ENCODE measurements at regions not wholly inside any gene's neighbourhood (a gene's known extent, or its start where the extent isn't known, plus 50 kb on each side); places are given as distances from the start of the nearest gene placed in this dataset.
"Not testable (repeated sequence)": the region's sequence is repeated elsewhere in the genome, so short reads cannot be mapped to it uniquely, and the experiment has no call there.

GRCh38 chr4:128450326-128451120 is 162.9 kb upstream of the PGRMC2 start:
- peak overlapping the region; percentile 78 for H3K27ac ChIP-seq
- no peak for DNase-seq
- no peak for ATAC-seq
- 66 to 86% (median 80%) methylated on average over 5 of the region's 5 CpGs for WGBS, 3 donors
- no peaks in the 10 kb centered on the region for H3K36me3 ChIP-seq (ENCODE audit: insufficient read depth in 1 of 2, low read depth in 1 of 2)
- peaks cover 35% of the 10 kb centered on the region for H3K4me1 ChIP-seq
- H3K4me3 ChIP-seq: no peak overlapping the region
- no peaks in the 10 kb centered on the region for H3K27me3 ChIP-seq (ENCODE audit: insufficient read depth in 3 of 3, low read length in 2 of 3)
- intact Hi-C loops (cut with DNase I): loop anchor here (5.0 to 10.0 kb wide), 6 partner anchors 102 to 414 kb away; no protein-coding TSS in a partner anchor
- no peaks in the 10 kb centered on the region for H3K9me3 ChIP-seq
- no peak for TF ChIP-seq CTCF (IDR thresholded peaks at IDR 0.05)

- H3K4me1 ChIP-seq: peaks cover 29% of the 10 kb centered on the region
- ATAC-seq (no peak), DNase-seq (no peak)
- TF ChIP-seq CTCF (IDR thresholded peaks at IDR 0.05): no peak
- intact Hi-C loops (cut with DNase I): no loop called here
- H3K27ac ChIP-seq: no peak overlapping the region
- no peaks in the 10 kb centered on the region for H3K36me3 ChIP-seq (ENCODE audit: insufficient read depth in 1 of 2, low read depth in 1 of 2)
- WGBS, 3 donors: 67 to 76% (median 74%) methylated on average over 1 of the region's 1 CpG
- peaks cover 7% of the 10 kb centered on the region for H3K9me3 ChIP-seq
- no peak overlapping the region for H3K4me3 ChIP-seq
- H3K27me3 ChIP-seq (ENCODE audit: insufficient read depth in 3 of 3, low read length in 2 of 3): no peaks in the 10 kb centered on the region
Measured at GRCh38 chr4:128449251-128449650, 161.6 kb upstream of the PGRMC2 start.

GRCh38 chr4:128444544-128445302 is 157.1 kb upstream of the PGRMC2 start:
- intact Hi-C loops (cut with DNase I): no loop called here
- H3K27me3 ChIP-seq (ENCODE audit: insufficient read depth in 3 of 3, low read length in 2 of 3): no peaks in the 10 kb centered on the region
- no peak overlapping the region for H3K27ac ChIP-seq
- no peak overlapping the region for H3K4me3 ChIP-seq
- DNase-seq: no peak
- no peaks in the 10 kb centered on the region for H3K36me3 ChIP-seq (ENCODE audit: insufficient read depth in 1 of 2, low read depth in 1 of 2)
- no peaks in the 10 kb centered on the region for H3K4me1 ChIP-seq
- peaks cover 9% of the 10 kb centered on the region for H3K9me3 ChIP-seq
- 95 to 99% (median 95%) methylated on average over 3 of the region's 3 CpGs for WGBS, 3 donors
- ATAC-seq: no peak
- no peak for TF ChIP-seq CTCF (IDR thresholded peaks at IDR 0.05)

GRCh38 chr4:128440923-128441322 is 153.3 kb upstream of the PGRMC2 start:
- intact Hi-C loops (cut with DNase I): no loop called here
- DNase-seq: no peak

GRCh38 chr4:128437023-128437422 is 149.4 kb upstream of the PGRMC2 start:
- H3K27ac ChIP-seq; ATAC-seq; intact Hi-C loops (cut with DNase I); H3K4me1 ChIP-seq; DNase-seq; H3K9me3 ChIP-seq; H3K4me3 ChIP-seq; H3K27me3 ChIP-seq (ENCODE audit: insufficient read depth in 3 of 3, low read length in 2 of 3); H3K36me3 ChIP-seq (ENCODE audit: insufficient read depth in 1 of 2, low read depth in 1 of 2): not testable (repeated sequence)
- WGBS, 3 donors: 93 to 95% (median 94%) methylated on average over 8 of the region's 8 CpGs

More at GRCh38 chr4:128440923-128441322, 153.3 kb upstream of the PGRMC2 start:
- no peak for TF ChIP-seq CTCF (IDR thresholded peaks at IDR 0.05)
- no peaks in the 10 kb centered on the region for H3K27me3 ChIP-seq (ENCODE audit: insufficient read depth in 3 of 3, low read length in 2 of 3)
- H3K36me3 ChIP-seq (ENCODE audit: insufficient read depth in 1 of 2, low read depth in 1 of 2): no peaks in the 10 kb centered on the region
- no peaks in the 10 kb centered on the region for H3K4me1 ChIP-seq
- peaks cover 16% of the 10 kb centered on the region for H3K9me3 ChIP-seq
- no peak overlapping the region for H3K4me3 ChIP-seq
- no peak for ATAC-seq
- H3K27ac ChIP-seq: no peak overlapping the region
- WGBS, 3 donors: 85 to 93% (median 86%) methylated on average over 4 of the region's 4 CpGs

GRCh38 chr4:128429023-128429613 is 141.5 kb upstream of the PGRMC2 start:
- not testable (repeated sequence) for H3K9me3 ChIP-seq; DNase-seq; H3K36me3 ChIP-seq (ENCODE audit: insufficient read depth in 1 of 2, low read depth in 1 of 2); H3K27ac ChIP-seq; H3K27me3 ChIP-seq (ENCODE audit: insufficient read depth in 3 of 3, low read length in 2 of 3); H3K4me3 ChIP-seq; ATAC-seq; H3K4me1 ChIP-seq
- 86 to 96% (median 90%) methylated on average over 2 of the region's 2 CpGs for WGBS, 3 donors
- intact Hi-C loops (cut with DNase I): loop anchor here in 1 of 2 donors (2.0 kb wide), 1 partner anchor 434 kb away; no protein-coding TSS in a partner anchor
